SK-N-SH treated with all-trans-retinoic acid at 6 μM for 48 hours (cell line): ENCODE measurements at regions not wholly inside any gene's neighbourhood (a gene's known extent, or its start where the extent isn't known, plus 50 kb on each side); places are given as distances from the start of the nearest gene placed in this dataset.
A peak's percentile ranks its signal among the peaks of the same experiment; 100 is the strongest.

ENCODE experiments used
- ATAC-seq: fragments of 200-7000 bp; cut with Tn5 transposase; 3 replicates; pipeline ENCODE4 v1.9.1; 2020; ENCODE audit warnings: mild to moderate bottlenecking, moderate library complexity
- ARNTL ChIP-seq: fragments of 450-650 bp; formaldehyde crosslinking; IDR thresholded peaks from 2 replicates; pipeline ENCODE4 v1.5.0; 2020; ENCODE audit warnings: low read depth, mild to moderate bottlenecking, moderate library complexity, borderline replicate concordance
- CSDC2 ChIP-seq: fragments of 250-450 bp; sonication (Bioruptor Pico); IDR thresholded peaks from 2 replicates; pipeline ENCODE4 v1.5.0; 2020; ENCODE audit warnings: mild to moderate bottlenecking, moderate library complexity
- ESRRG ChIP-seq: fragments of 250-450 bp; sonication (Bioruptor Pico); IDR thresholded peaks from 2 replicates; pipeline ENCODE4 v1.6.1; 2021; ENCODE audit warnings: mild to moderate bottlenecking
- GLIS3 ChIP-seq: fragments of 250-450 bp; sonication (Bioruptor Pico); IDR thresholded peaks from 2 replicates; pipeline ENCODE4 v1.5.0; 2020; ENCODE audit warnings: mild to moderate bottlenecking, moderate library complexity
- ISL1 ChIP-seq: fragments of 250-450 bp; sonication (Bioruptor Pico); IDR thresholded peaks from 2 replicates; pipeline ENCODE4 v2.1.2; 2022; ENCODE audit warnings: mild to moderate bottlenecking, moderate library complexity
- PATZ1 ChIP-seq: fragments of 250-450 bp; sonication (Bioruptor Pico); IDR thresholded peaks from 2 replicates; pipeline ENCODE4 v1.8.0; 2020; ENCODE audit warnings: mild to moderate bottlenecking, moderate library complexity, borderline replicate concordance
- POU6F1 ChIP-seq: fragments of 250-450 bp; sonication (Bioruptor Pico); IDR thresholded peaks from 2 replicates; pipeline ENCODE4 v1.8.0; 2021; ENCODE audit warnings: low read depth, mild to moderate bottlenecking, moderate library complexity, borderline replicate concordance
- PPARA ChIP-seq: fragments of 250-450 bp; sonication (Bioruptor Pico); IDR thresholded peaks from 2 replicates; pipeline ENCODE4 v1.5.0; 2020; ENCODE audit warnings: mild to moderate bottlenecking, borderline replicate concordance
- RARB ChIP-seq: fragments of 250-450 bp; sonication (Bioruptor Pico); IDR thresholded peaks from 2 replicates; pipeline ENCODE4 v1.8.0; 2021; ENCODE audit warnings: mild to moderate bottlenecking, moderate library complexity
- SNAI2 ChIP-seq: fragments of 250-450 bp; sonication (Bioruptor Pico); IDR thresholded peaks from 2 replicates; pipeline ENCODE4 v1.5.0; 2020; ENCODE audit warnings: mild to moderate bottlenecking, moderate library complexity
- TCF4 ChIP-seq: fragments of 250-450 bp; sonication (Bioruptor Pico); IDR thresholded peaks from 2 replicates; pipeline ENCODE4 v1.8.0; 2021; ENCODE audit warnings: mild to moderate bottlenecking, moderate library complexity, borderline replicate concordance
- TOX ChIP-seq: fragments of 250-450 bp; sonication (Bioruptor Pico); IDR thresholded peaks from 2 replicates; pipeline ENCODE4 v1.8.0; 2021; ENCODE audit warnings: mild to moderate bottlenecking, moderate library complexity, borderline replicate concordance
- TSHZ2 ChIP-seq: fragments of 250-450 bp; sonication (Bioruptor Pico); IDR thresholded peaks from 2 replicates; pipeline ENCODE4 v1.5.0; 2020; ENCODE audit warnings: mild to moderate bottlenecking, moderate library complexity
- ZC3H10 ChIP-seq: fragments of 250-450 bp; sonication (Bioruptor Pico); IDR thresholded peaks from 2 replicates; pipeline ENCODE4 v1.5.1; 2021; ENCODE audit warnings: mild to moderate bottlenecking, moderate library complexity
- ZFP3 ChIP-seq: fragments of 250-450 bp; sonication (Bioruptor Pico); IDR thresholded peaks from 2 replicates; pipeline ENCODE4 v1.5.0; 2020; ENCODE audit warnings: mild to moderate bottlenecking, moderate library complexity
- ZFP30 ChIP-seq: fragments of 450-650 bp; formaldehyde crosslinking; IDR thresholded peaks from 2 replicates; pipeline ENCODE4 v1.5.0; 2022; ENCODE audit warnings: mild to moderate bottlenecking, moderate library complexity
- ZNF565 ChIP-seq: fragments of 450-650 bp; formaldehyde crosslinking; conservative IDR thresholded peaks from 2 replicates; pipeline ENCODE4 v1.5.0; 2020; ENCODE audit warnings: low read depth, mild to moderate bottlenecking, moderate library complexity
- ZNF70 ChIP-seq: fragments of 450-650 bp; formaldehyde crosslinking; IDR thresholded peaks from 2 replicates; pipeline ENCODE4 v1.5.0; 2020; ENCODE audit warnings: mild to moderate bottlenecking, moderate library complexity
- ZNF8 ChIP-seq: fragments of 450-650 bp; formaldehyde crosslinking; IDR thresholded peaks from 2 replicates; pipeline ENCODE4 v1.5.0; 2020; ENCODE audit warnings: mild to moderate bottlenecking, moderate library complexity
- TF ChIP-seq, protein P1 (sequence below): fragments of 250-450 bp; sonication (Bioruptor Pico); IDR thresholded peaks from 2 replicates; pipeline ENCODE4 v1.5.1; 2020; ENCODE audit warnings: low read depth, mild to moderate bottlenecking, moderate library complexity
- TF ChIP-seq, protein P2 (sequence below): fragments of 250-450 bp; sonication (Bioruptor Pico); IDR thresholded peaks from 2 replicates; pipeline ENCODE4 v1.5.1; 2021; ENCODE audit warnings: mild to moderate bottlenecking, moderate library complexity

DNA sequence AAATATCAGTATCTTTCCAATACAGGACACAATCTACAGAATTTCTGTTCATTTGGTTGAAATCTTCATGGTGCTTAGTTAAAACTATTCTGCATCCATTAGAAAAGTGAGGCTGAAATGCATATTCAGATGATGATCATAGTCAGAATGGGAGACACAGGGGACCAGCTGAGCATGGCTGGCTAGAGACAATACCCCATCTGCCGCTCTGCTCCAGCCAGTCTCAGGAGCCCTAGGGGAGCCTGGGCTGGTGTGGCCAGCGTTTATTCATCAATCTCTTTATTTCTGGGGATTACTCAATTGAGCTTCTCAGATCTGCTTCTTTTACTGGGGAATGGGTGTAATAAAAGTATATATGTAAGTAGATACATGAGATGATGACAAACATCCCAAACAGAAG lies 470.9 kb upstream of the CDIN1 start (continued):
- TF ChIP-seq ZNF8 (CRISPR knock-in tag) (no peak), TOX (CRISPR knock-in tag) (no peak), CSDC2 (CRISPR knock-in tag) (no peak), TCF4 (CRISPR knock-in tag) (no peak)

GRCh38 chr15:36109943-36110658 lies 469.3 kb upstream of the CDIN1 start:
- TF ChIP-seq RARB (CRISPR knock-in tag) (no peak), ISL1 (CRISPR knock-in tag) (peak; percentile 62; the same call in 1 of the 2 replicates)
- ATAC-seq: peak; percentile 37; the same call in 2 of the 3 replicates

GRCh38 chr15:36110659-36110993 lies 468.8 kb upstream of the CDIN1 start:
- ATAC-seq: no peak
- TF ChIP-seq, protein P1, sequence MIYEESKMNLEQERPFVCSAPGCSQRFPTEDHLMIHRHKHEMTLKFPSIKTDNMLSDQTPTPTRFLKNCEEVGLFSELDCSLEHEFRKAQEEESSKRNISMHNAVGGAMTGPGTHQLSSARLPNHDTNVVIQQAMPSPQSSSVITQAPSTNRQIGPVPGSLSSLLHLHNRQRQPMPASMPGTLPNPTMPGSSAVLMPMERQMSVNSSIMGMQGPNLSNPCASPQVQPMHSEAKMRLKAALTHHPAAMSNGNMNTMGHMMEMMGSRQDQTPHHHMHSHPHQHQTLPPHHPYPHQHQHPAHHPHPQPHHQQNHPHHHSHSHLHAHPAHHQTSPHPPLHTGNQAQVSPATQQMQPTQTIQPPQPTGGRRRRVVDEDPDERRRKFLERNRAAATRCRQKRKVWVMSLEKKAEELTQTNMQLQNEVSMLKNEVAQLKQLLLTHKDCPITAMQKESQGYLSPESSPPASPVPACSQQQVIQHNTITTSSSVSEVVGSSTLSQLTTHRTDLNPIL: no peak
- TF ChIP-seq ZC3H10: no peak
- TF ChIP-seq CSDC2 (CRISPR knock-in tag): no peak
- no peak for TF ChIP-seq PATZ1
- TF ChIP-seq, protein P2, sequence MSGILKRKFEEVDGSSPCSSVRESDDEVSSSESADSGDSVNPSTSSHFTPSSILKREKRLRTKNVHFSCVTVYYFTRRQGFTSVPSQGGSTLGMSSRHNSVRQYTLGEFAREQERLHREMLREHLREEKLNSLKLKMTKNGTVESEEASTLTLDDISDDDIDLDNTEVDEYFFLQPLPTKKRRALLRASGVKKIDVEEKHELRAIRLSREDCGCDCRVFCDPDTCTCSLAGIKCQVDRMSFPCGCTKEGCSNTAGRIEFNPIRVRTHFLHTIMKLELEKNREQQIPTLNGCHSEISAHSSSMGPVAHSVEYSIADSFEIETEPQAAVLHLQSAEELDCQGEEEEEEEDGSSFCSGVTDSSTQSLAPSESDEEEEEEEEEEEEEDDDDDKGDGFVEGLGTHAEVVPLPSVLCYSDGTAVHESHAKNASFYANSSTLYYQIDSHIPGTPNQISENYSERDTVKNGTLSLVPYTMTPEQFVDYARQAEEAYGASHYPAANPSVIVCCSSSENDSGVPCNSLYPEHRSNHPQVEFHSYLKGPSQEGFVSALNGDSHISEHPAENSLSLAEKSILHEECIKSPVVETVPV (CRISPR knock-in tag): no peak
- TF ChIP-seq GLIS3 (CRISPR knock-in tag): no peak
- TF ChIP-seq ZNF565 (CRISPR knock-in tag): no peak

DNA sequence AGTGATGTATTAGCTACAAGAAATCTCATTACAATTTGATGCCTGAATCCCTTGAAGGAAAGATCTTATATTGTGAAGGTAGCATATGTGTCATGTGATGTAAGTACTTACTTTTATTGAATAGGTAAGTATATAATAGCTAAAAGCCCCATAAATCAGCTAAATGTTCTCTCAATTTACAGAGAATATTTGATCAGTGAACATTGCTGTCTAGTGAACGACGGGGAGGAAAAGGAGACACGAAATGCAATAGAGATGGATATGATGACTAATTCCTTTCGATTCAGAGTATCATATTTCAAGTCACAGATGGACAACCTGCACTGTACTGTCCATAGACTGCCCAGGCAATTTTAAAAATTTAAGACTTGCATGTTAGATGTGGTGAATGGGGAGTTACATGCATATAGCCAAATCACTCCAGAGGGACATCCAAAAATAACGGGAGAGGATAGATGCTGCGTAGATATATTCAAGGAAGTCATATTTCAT lies 462.1 kb upstream of the CDIN1 start:
- no peak for TF ChIP-seq PATZ1
- no peak for TF ChIP-seq TSHZ2
- TF ChIP-seq TOX (CRISPR knock-in tag): no peak
- no peak for TF ChIP-seq TCF4 (CRISPR knock-in tag)
- TF ChIP-seq SNAI2: no peak
- TF ChIP-seq ZNF70: no peak
- TF ChIP-seq ZNF565 (CRISPR knock-in tag): no peak
- TF ChIP-seq, protein P1: no peak
- no peak for TF ChIP-seq ZFP30 (CRISPR knock-in tag)
- TF ChIP-seq ARNTL (CRISPR knock-in tag): no peak
- TF ChIP-seq ISL1 (CRISPR knock-in tag): no peak
- no peak for TF ChIP-seq ZC3H10
- TF ChIP-seq CSDC2 (CRISPR knock-in tag): no peak
- no peak for TF ChIP-seq PPARA (CRISPR knock-in tag)
- TF ChIP-seq ZFP3: no peak
- TF ChIP-seq ZNF8 (CRISPR knock-in tag): no peak
- TF ChIP-seq ESRRG (CRISPR knock-in tag): no peak
- no peak for TF ChIP-seq POU6F1 (CRISPR knock-in tag)
- ATAC-seq: no peak
